Stomach (tissue), 4 donors: ENCODE measurements at regions not wholly inside any gene's neighbourhood (a gene's known extent, or its start where the extent isn't known, plus 50 kb on each side); places are given as distances from the start of the nearest gene placed in this dataset.
"Not testable (repeated sequence)": the region's sequence is repeated elsewhere in the genome, so short reads cannot be mapped to it uniquely, and the experiment has no call there.

Experiments
- POLR2A ChIP-seq, 4 donors: fragments of 450-650 bp; IDR thresholded peaks; one replicate each; pipeline ENCODE4 v1.6.1; 2016; ENCODE audit warnings: antibody characterized with exemption in 4 of 4, control low read depth in 2 of 4, mild to moderate bottlenecking in 1 of 4, moderate library complexity in 1 of 4
- POLR2AphosphoS5 ChIP-seq, 3 donors: sonication (generic); formaldehyde crosslinking; IDR thresholded peaks; one replicate each; pipeline ENCODE4 v1.6.1; 2016; ENCODE audit warnings: antibody characterized with exemption in 3 of 3
- TF ChIP-seq, protein P1 (sequence below), 7 experiments: fragments of 450-650 bp in 4 of 7; fragments of 200-600 bp in 3 of 7; sonication (generic) in 3 of 7; IDR thresholded peaks; one replicate each; pipeline ENCODE4 v1.5.1; 2016 to 2019; ENCODE audit warnings: antibody characterized with exemption in 7 of 7, control low read depth in 2 of 7, mild to moderate bottlenecking in 1 of 7

DNA sequence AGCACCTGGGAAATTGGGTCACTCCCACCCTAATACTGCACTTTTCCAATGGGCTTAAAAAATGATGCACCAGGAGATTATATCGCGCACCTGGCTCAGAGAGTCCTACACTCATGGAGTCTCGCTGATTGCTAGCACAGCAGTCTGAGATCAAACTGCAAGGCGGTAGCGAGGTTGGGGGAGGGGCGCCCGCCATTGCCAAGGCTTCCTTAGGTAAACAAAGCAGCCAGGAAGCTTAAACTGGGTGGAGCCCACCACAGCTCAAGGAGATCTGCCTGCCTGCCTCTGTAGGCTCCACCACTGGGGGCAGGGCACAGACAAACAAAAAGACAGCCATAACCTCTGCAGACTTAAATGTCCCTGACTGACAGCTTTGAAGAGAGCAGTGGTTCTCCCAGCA lies 497.1 kb downstream of the MAGEE1 start:
- TF ChIP-seq, protein P1, sequence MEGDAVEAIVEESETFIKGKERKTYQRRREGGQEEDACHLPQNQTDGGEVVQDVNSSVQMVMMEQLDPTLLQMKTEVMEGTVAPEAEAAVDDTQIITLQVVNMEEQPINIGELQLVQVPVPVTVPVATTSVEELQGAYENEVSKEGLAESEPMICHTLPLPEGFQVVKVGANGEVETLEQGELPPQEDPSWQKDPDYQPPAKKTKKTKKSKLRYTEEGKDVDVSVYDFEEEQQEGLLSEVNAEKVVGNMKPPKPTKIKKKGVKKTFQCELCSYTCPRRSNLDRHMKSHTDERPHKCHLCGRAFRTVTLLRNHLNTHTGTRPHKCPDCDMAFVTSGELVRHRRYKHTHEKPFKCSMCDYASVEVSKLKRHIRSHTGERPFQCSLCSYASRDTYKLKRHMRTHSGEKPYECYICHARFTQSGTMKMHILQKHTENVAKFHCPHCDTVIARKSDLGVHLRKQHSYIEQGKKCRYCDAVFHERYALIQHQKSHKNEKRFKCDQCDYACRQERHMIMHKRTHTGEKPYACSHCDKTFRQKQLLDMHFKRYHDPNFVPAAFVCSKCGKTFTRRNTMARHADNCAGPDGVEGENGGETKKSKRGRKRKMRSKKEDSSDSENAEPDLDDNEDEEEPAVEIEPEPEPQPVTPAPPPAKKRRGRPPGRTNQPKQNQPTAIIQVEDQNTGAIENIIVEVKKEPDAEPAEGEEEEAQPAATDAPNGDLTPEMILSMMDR (IDR thresholded peaks at IDR 0.05): not testable (repeated sequence)
- not testable (repeated sequence) for TF ChIP-seq POLR2A, POLR2AphosphoS5 (IDR thresholded peaks at IDR 0.05)
